CD4-positive, alpha-beta T cell (primary cell): ENCODE measurements at regions not wholly inside any gene's neighbourhood (a gene's known extent, or its start where the extent isn't known, plus 50 kb on each side); places are given as distances from the start of the nearest gene placed in this dataset.
"Not testable (repeated sequence)": the region's sequence is repeated elsewhere in the genome, so short reads cannot be mapped to it uniquely, and the experiment has no call there.

Experiments
- ATAC-seq: fragments of 200-7000 bp; cut with Tn5 transposase; one replicate; pipeline ENCODE4 v1.10.0; 2022; ENCODE audit warnings: mild to moderate bottlenecking; ENCODE audit not compliant: poor library complexity
- CTCF ChIA-PET: fragments of 350-600 bp; sonication (Branson Sonifier 250); formaldehyde crosslinking; loops from one replicate; lab custom pipeline; 2021; ENCODE audit warnings: antibody characterized with exemption, inconsistent platforms; lab: Charles Lee
- POLR2A ChIA-PET: fragments of 350-600 bp; sonication (Branson Sonifier 250); formaldehyde crosslinking; loops from one replicate; lab custom pipeline; 2021; ENCODE audit warnings: antibody characterized with exemption, inconsistent platforms; lab: Charles Lee
- DNase-seq, 14 experiments: peaks; one replicate each; pipeline ENCODE4 v3.0.0-alpha.2; 2013 to 2020; ENCODE audit warnings: mixed read lengths in 2 of 14
- H3K27ac ChIP-seq, 2 donors: one replicate each; pipeline versions ENCODE4 v1.5.1 to v1.7.0; 2013; ENCODE audit warnings: low read length in 2 of 2, low read depth in 1 of 2, mild to moderate bottlenecking in 1 of 2
- H3K27me3 ChIP-seq, 2 experiments: 1 replicate in 1 of 2; 2 replicates in 1 of 2; pipeline versions ENCODE4 v1.6.1 to v1.7.0; 2013; ENCODE audit warnings: low read length in 2 of 2, control low read depth in 1 of 2, mild to moderate bottlenecking in 1 of 2, moderate library complexity in 1 of 2; ENCODE audit not compliant: insufficient read depth in 2 of 2, control insufficient read depth in 1 of 2
- H3K36me3 ChIP-seq: one replicate; pipeline ENCODE4 v1.6.1; 2013; ENCODE audit warnings: low read length, control low read depth; ENCODE audit not compliant: insufficient read depth
- H3K4me1 ChIP-seq: one replicate; pipeline ENCODE4 v1.6.1; 2013; ENCODE audit warnings: low read length, control low read depth; ENCODE audit not compliant: insufficient read depth
- H3K4me3 ChIP-seq: one replicate; pipeline ENCODE4 v1.5.1; 2013; ENCODE audit warnings: mild to moderate bottlenecking, low read length, moderate library complexity
- H3K9me3 ChIP-seq, 2 experiments: 1 replicate in 1 of 2; 2 replicates in 1 of 2; pipeline versions ENCODE4 v1.6.1 to v1.7.0; 2013; ENCODE audit warnings: low read length in 2 of 2, mild to moderate bottlenecking in 2 of 2, control low read depth in 1 of 2, moderate library complexity in 1 of 2; ENCODE audit not compliant: control insufficient read depth in 1 of 2, insufficient read depth in 1 of 2
- H3K27ac Mint-ChIP-seq: one replicate; pipeline ENCODE4 v1.8.0; 2020; ENCODE audit warnings: mixed read lengths
- H3K27me3 Mint-ChIP-seq: one replicate; pipeline ENCODE4 v1.8.0; 2021; ENCODE audit warnings: mixed read lengths
- H3K36me3 Mint-ChIP-seq: one replicate; pipeline ENCODE4 v1.8.0; 2021; ENCODE audit warnings: low read depth, mixed read lengths
- H3K4me1 Mint-ChIP-seq: one replicate; pipeline ENCODE4 v1.8.0; 2021; ENCODE audit warnings: low read depth, mixed read lengths
- H3K4me3 Mint-ChIP-seq: one replicate; pipeline ENCODE4 v1.8.0; 2020; ENCODE audit warnings: mild to moderate bottlenecking, mixed read lengths
- H3K9me3 Mint-ChIP-seq: one replicate; pipeline ENCODE4 v1.8.0; 2020; ENCODE audit warnings: mixed read lengths
- intact Hi-C, 2 experiments: fragments of 100-400 bp; cut with DNase I in 1 of 2; cut with micrococcal nuclease in 1 of 2; formaldehyde crosslinking; loops; one replicate each; pipeline versions ENCODE4 v1.15.1 to v1.9.0; 2023 to 2025; cut with DNase I, micrococcal nuclease

- H3K36me3 Mint-ChIP-seq, CTCF ChIA-PET: not testable (repeated sequence)
These were observed 706.2 kb upstream of the DEFB115 start for GRCh38 chr20:30551236-30551635.

GRCh38 chr20:30556797-30557196 is 700.7 kb upstream of the DEFB115 start:
- DNase-seq, H3K36me3 Mint-ChIP-seq, H3K4me3 Mint-ChIP-seq, H3K4me3 ChIP-seq, H3K27me3 Mint-ChIP-seq, intact Hi-C loops, H3K9me3 Mint-ChIP-seq, POLR2A ChIA-PET, H3K4me1 ChIP-seq, H3K27me3 ChIP-seq, H3K36me3 ChIP-seq, ATAC-seq, CTCF ChIA-PET, H3K27ac Mint-ChIP-seq, H3K27ac ChIP-seq, H3K9me3 ChIP-seq, H3K4me1 Mint-ChIP-seq: not testable (repeated sequence)

More at GRCh38 chr20:30551236-30551635, 706.2 kb upstream of the DEFB115 start:
- H3K36me3 ChIP-seq, intact Hi-C loops, H3K27me3 Mint-ChIP-seq, ATAC-seq, POLR2A ChIA-PET, H3K9me3 Mint-ChIP-seq, DNase-seq, H3K27ac Mint-ChIP-seq, H3K4me1 ChIP-seq, H3K27ac ChIP-seq, H3K27me3 ChIP-seq, H3K4me1 Mint-ChIP-seq, H3K4me3 Mint-ChIP-seq, H3K9me3 ChIP-seq, H3K4me3 ChIP-seq: not testable (repeated sequence)

GRCh38 chr20:30565086-30565485 is 692.4 kb upstream of the DEFB115 start:
- H3K27me3 ChIP-seq, intact Hi-C loops, H3K27ac ChIP-seq, POLR2A ChIA-PET, H3K9me3 ChIP-seq, H3K27ac Mint-ChIP-seq, H3K4me1 ChIP-seq, H3K36me3 ChIP-seq, ATAC-seq, H3K27me3 Mint-ChIP-seq, H3K9me3 Mint-ChIP-seq, H3K4me3 Mint-ChIP-seq, H3K4me1 Mint-ChIP-seq, DNase-seq, H3K4me3 ChIP-seq, H3K36me3 Mint-ChIP-seq, CTCF ChIA-PET: not testable (repeated sequence)

GRCh38 chr20:30569867-30570266 is 687.6 kb upstream of the DEFB115 start:
- H3K4me1 ChIP-seq, H3K27ac ChIP-seq, CTCF ChIA-PET, H3K27me3 Mint-ChIP-seq, H3K4me1 Mint-ChIP-seq, H3K27me3 ChIP-seq, DNase-seq, ATAC-seq, H3K36me3 Mint-ChIP-seq, H3K4me3 Mint-ChIP-seq, POLR2A ChIA-PET, H3K27ac Mint-ChIP-seq, H3K36me3 ChIP-seq, H3K9me3 ChIP-seq, intact Hi-C loops, H3K4me3 ChIP-seq, H3K9me3 Mint-ChIP-seq: not testable (repeated sequence)

GRCh38 chr20:30570622-30571021 is 686.8 kb upstream of the DEFB115 start:
- H3K27ac ChIP-seq, DNase-seq, POLR2A ChIA-PET, H3K36me3 Mint-ChIP-seq, intact Hi-C loops, CTCF ChIA-PET, H3K4me3 Mint-ChIP-seq, H3K27me3 ChIP-seq, H3K4me1 ChIP-seq, H3K27ac Mint-ChIP-seq, H3K4me3 ChIP-seq, H3K4me1 Mint-ChIP-seq, H3K36me3 ChIP-seq, H3K27me3 Mint-ChIP-seq, H3K9me3 Mint-ChIP-seq, H3K9me3 ChIP-seq, ATAC-seq: not testable (repeated sequence)

GRCh38 chr20:30574337-30574736 is 683.1 kb upstream of the DEFB115 start:
- H3K9me3 Mint-ChIP-seq, ATAC-seq, H3K4me1 ChIP-seq, DNase-seq, intact Hi-C loops, CTCF ChIA-PET, H3K27ac ChIP-seq, H3K27me3 Mint-ChIP-seq, H3K36me3 Mint-ChIP-seq, H3K27ac Mint-ChIP-seq, H3K4me3 ChIP-seq, H3K4me1 Mint-ChIP-seq, H3K36me3 ChIP-seq, H3K27me3 ChIP-seq, H3K4me3 Mint-ChIP-seq, H3K9me3 ChIP-seq, POLR2A ChIA-PET: not testable (repeated sequence)

- H3K27me3 Mint-ChIP-seq, POLR2A ChIA-PET, H3K9me3 Mint-ChIP-seq, H3K27me3 ChIP-seq, H3K27ac ChIP-seq, CTCF ChIA-PET, H3K4me1 ChIP-seq, H3K27ac Mint-ChIP-seq, H3K4me3 Mint-ChIP-seq, H3K36me3 ChIP-seq, H3K4me3 ChIP-seq, ATAC-seq, H3K4me1 Mint-ChIP-seq, DNase-seq, H3K36me3 Mint-ChIP-seq, intact Hi-C loops: not testable (repeated sequence)
- H3K9me3 ChIP-seq = peaks cover 0 to 14% of the 10 kb centered on the region in 2 experiments
These were observed 678.4 kb upstream of the DEFB115 start for GRCh38 chr20:30579069-30579468.
